PC-9 (cell line): ENCODE measurements at regions not wholly inside any gene's neighbourhood (a gene's known extent, or its start where the extent isn't known, plus 50 kb on each side); places are given as distances from the start of the nearest gene placed in this dataset.

ENCODE experiments used
- EZH2 ChIP-seq: fragments of 200-600 bp; sonication (generic); IDR thresholded peaks from 2 replicates; pipeline ENCODE4 v1.8.0; 2017; ENCODE audit warnings: antibody characterized with exemption, low read depth
- TF ChIP-seq, protein P1 (sequence below): fragments of 200-600 bp; sonication (generic); conservative IDR thresholded peaks from 2 replicates; pipeline ENCODE4 v1.6.1; 2017; ENCODE audit warnings: mixed run types, antibody characterized with exemption, mild to moderate bottlenecking, moderate library complexity

DNA sequence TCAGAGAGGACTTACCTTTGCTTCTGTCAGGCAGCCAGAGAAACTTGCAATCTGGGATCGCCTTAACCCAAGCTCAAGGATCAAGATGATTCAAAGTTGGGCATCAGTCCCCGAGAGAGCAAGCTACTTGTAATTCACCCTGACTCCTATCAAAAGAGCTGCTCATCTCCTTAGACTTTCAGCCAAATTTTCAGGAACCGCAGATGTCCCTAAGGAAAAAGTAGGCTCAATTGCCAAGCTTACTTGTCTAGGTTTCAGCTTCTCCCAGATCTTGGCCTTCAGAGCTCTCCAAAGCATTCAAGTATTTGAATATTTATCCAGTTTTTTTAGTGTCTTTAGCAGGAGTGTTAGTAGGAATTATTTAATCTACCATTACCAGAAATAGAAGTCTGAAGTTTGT, 434.1 kb upstream of the MMS22L start:
- TF ChIP-seq, protein P1, sequence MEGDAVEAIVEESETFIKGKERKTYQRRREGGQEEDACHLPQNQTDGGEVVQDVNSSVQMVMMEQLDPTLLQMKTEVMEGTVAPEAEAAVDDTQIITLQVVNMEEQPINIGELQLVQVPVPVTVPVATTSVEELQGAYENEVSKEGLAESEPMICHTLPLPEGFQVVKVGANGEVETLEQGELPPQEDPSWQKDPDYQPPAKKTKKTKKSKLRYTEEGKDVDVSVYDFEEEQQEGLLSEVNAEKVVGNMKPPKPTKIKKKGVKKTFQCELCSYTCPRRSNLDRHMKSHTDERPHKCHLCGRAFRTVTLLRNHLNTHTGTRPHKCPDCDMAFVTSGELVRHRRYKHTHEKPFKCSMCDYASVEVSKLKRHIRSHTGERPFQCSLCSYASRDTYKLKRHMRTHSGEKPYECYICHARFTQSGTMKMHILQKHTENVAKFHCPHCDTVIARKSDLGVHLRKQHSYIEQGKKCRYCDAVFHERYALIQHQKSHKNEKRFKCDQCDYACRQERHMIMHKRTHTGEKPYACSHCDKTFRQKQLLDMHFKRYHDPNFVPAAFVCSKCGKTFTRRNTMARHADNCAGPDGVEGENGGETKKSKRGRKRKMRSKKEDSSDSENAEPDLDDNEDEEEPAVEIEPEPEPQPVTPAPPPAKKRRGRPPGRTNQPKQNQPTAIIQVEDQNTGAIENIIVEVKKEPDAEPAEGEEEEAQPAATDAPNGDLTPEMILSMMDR = no peak
- no peak for TF ChIP-seq EZH2
